Spleen (tissue), 7 donors: ENCODE measurements at regions not wholly inside any gene's neighbourhood (a gene's known extent, or its start where the extent isn't known, plus 50 kb on each side); places are given as distances from the start of the nearest gene placed in this dataset.

Experiments used
- POLR2AphosphoS5 ChIP-seq, 3 donors: sonication (generic); formaldehyde crosslinking; IDR thresholded peaks; one replicate each; pipeline ENCODE4 v1.5.1; 2017; ENCODE audit warnings: antibody characterized with exemption in 3 of 3
- TF ChIP-seq, protein P1 (sequence below), 11 experiments: fragments of 200-600 bp in 7 of 11; fragments of 450-650 bp in 4 of 11; sonication (generic) in 4 of 11; IDR thresholded peaks in 8 of 11; conservative IDR thresholded peaks in 3 of 11; 1 replicate in 7 of 11; 2 replicates in 4 of 11; pipeline versions ENCODE4 v1.4.0 to v1.8.0; 2016 to 2021; ENCODE audit warnings: antibody characterized with exemption in 11 of 11, inconsistent platforms in 4 of 11, mild to moderate bottlenecking in 1 of 11
- donor health status: DM: no; HTN: no; CAD: no; lungs with moderate emphysema.
- donor health status: DM: no; HTN: no; CAD: no.
- donor health status: DM: no; HTN: no; CAD: no.

DNA sequence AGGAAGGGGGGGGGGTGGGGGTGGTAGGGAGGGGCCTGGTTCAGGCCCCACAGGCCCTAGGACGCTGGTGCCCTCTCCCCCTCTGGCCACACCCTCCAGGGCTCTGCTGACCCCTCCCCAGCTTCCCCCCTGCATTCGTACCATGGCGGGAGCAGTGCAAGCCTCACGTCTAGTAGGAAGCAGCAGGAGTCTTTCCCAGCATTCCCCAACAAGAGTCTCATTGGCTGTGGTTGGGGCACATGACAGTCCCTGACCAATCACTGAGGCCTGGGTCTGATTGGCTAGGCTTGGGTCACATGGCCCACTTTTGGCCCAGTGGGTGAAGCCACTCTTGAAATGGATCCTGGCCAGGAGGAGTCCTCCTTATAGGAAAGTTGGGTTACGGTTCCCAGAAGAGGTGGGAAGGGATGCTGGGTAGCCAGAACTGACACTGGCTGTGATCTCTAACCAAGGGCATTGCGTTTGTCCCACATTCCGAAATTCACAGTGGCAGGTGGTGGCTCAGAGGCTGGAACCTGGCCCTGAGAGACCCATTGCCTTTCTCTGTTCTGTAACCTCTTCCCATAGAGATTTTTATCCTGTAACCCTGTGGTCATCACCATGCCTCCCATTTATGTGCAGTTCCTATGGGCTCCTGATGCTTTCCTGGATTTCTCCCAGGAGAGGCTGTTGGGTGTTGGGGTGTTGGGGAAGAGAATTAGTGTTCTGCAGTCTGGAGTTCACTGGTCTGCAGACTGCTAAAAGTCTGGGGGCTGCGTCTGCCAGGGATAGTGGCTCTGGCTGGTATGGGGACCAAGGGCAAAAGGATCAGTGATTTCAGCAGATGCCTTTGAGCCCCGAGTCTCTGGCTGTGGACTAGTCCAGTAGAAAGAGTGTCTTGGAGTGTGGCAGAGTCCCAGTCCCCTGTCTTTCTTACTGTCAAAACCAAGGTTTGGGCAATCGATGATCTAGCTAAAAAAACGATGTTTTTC, 58.9 kb upstream of the MYEOV start:
- TF ChIP-seq, protein P1, sequence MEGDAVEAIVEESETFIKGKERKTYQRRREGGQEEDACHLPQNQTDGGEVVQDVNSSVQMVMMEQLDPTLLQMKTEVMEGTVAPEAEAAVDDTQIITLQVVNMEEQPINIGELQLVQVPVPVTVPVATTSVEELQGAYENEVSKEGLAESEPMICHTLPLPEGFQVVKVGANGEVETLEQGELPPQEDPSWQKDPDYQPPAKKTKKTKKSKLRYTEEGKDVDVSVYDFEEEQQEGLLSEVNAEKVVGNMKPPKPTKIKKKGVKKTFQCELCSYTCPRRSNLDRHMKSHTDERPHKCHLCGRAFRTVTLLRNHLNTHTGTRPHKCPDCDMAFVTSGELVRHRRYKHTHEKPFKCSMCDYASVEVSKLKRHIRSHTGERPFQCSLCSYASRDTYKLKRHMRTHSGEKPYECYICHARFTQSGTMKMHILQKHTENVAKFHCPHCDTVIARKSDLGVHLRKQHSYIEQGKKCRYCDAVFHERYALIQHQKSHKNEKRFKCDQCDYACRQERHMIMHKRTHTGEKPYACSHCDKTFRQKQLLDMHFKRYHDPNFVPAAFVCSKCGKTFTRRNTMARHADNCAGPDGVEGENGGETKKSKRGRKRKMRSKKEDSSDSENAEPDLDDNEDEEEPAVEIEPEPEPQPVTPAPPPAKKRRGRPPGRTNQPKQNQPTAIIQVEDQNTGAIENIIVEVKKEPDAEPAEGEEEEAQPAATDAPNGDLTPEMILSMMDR (IDR thresholded peaks at IDR 0.05 in 8 of 11, conservative IDR thresholded peaks at IDR 0.05 in 3 of 11), result no peak
- TF ChIP-seq POLR2AphosphoS5 (IDR thresholded peaks at IDR 0.05), result no peak
